ENCODE measurements at regions not wholly inside any gene's neighbourhood (a gene's known extent, or its start where the extent isn't known, plus 50 kb on each side); places are given as distances from the start of the nearest gene placed in this dataset.

- no peak for TF ChIP-seq ZNF274 (IDR thresholded peaks at IDR 0.05; ENCODE audit: low read depth, low read length)
- TF ChIP-seq YY1 (IDR thresholded peaks at IDR 0.05; ENCODE audit: insufficient read depth, insufficient read length) = no peak
Observed at GRCh38 chr4:12471193-12471592, 1012.9 kb downstream of the RAB28 start.

Measured in NT2/D1 (cell line).